Omental fat pad (tissue), 3 donors: ENCODE measurements at regions not wholly inside any gene's neighbourhood (a gene's known extent, or its start where the extent isn't known, plus 50 kb on each side); places are given as distances from the start of the nearest gene placed in this dataset.
"Not testable (repeated sequence)": the region's sequence is repeated elsewhere in the genome, so short reads cannot be mapped to it uniquely, and the experiment has no call there.

Source experiments
- ATAC-seq: fragments of 150-250 bp; one replicate; pipeline ENCODE4 v1.9.1; 2016; ENCODE audit warnings: mild to moderate bottlenecking, moderate library complexity; ENCODE audit not compliant: low FRiP score
- DNase-seq: peaks from one replicate; pipeline ENCODE4 v3.0.0-alpha.2; 2019; ENCODE audit warnings: low spot score
- CTCF ChIP-seq, 3 donors: fragments of 450-650 bp; IDR thresholded peaks; one replicate each; pipeline ENCODE4 v1.5.1; 2016 to 2017; ENCODE audit warnings: antibody characterized with exemption in 3 of 3, mild to moderate bottlenecking in 3 of 3, moderate library complexity in 2 of 3

GRCh38 chr1:56125316-56125715 is 454.0 kb downstream of the PLPP3 start:
- no peak for TF ChIP-seq CTCF (IDR thresholded peaks at IDR 0.05)
- no peak for DNase-seq
- no peak for ATAC-seq

- TF ChIP-seq CTCF (IDR thresholded peaks at IDR 0.05) = no peak
- no peak for ATAC-seq
These were observed 455.5 kb downstream of the PLPP3 start for GRCh38 chr1:56123826-56124225.

GRCh38 chr1:56123421-56123820 is 455.9 kb downstream of the PLPP3 start:
- no peak for TF ChIP-seq CTCF (IDR thresholded peaks at IDR 0.05)
- DNase-seq (no peak), ATAC-seq (no peak)

More at GRCh38 chr1:56123826-56124225, 455.5 kb downstream of the PLPP3 start:
- no peak for DNase-seq

DNA sequence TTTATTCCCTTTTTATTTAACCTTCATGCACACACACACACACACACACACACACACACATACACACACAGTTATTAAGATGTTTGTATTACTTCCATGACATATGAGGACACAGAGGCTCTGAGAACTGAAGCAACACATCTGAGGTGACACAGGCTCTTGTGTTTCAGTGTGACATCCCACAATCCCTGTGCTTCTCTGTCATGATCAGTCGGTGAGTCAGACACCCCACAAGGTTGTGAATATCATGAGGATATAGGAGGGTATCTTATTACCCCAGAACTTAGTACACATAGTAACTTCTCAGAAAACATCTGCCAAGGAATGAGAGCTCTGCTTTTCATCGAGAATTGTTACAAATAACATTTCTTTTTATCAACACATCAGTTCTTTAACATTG is 459.3 kb downstream of the PLPP3 start:
- DNase-seq (no peak), ATAC-seq (no peak)
- TF ChIP-seq CTCF (IDR thresholded peaks at IDR 0.05) = no peak

GRCh38 chr1:56118676-56119075 is 460.7 kb downstream of the PLPP3 start:
- DNase-seq, ATAC-seq: not testable (repeated sequence)

DNA sequence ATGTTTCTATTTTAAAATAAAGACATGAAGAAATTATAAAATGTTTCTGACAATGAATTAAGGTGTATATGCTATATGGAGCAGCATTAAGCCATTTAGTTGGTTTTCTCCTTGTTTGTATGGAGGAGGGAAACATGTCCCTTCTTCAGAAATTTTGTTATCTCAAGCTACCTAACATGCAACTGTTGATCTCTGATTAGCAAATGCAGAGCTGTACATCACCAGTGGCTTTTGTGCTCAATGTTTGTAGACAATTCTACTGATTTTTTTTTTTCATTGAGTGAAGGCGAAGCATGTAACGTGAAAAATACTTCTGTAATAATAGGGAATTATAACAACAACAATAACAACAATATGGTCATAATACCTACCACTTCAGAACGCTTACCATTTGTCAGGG is 463.7 kb downstream of the PLPP3 start:
- no peak for DNase-seq
- no peak for TF ChIP-seq CTCF (IDR thresholded peaks at IDR 0.05)
- no peak for ATAC-seq

DNA sequence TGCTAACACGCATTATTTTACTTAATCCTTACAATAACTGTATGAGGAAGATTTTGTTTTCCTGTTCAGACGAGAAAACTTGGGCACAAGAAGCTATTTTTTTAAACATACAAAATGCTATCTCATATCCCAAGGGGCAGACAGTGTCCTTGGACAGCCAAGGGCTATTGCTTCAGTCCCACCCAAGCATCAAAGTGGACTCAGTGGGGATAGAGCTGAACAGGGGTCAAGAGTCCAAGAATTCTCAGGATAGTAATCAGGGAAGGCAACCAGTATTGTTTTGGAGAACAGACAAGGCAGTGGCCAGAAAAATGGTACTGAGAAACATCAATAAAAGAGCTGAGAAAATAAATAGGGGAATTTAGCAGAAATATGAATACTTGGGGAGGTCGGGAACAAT is 465.7 kb downstream of the PLPP3 start:
- no peak for TF ChIP-seq CTCF (IDR thresholded peaks at IDR 0.05)
- no peak for ATAC-seq
- DNase-seq = no peak

GRCh38 chr1:56107275-56107638 is 472.1 kb downstream of the PLPP3 start:
- no peak for ATAC-seq
- no peak for TF ChIP-seq CTCF (IDR thresholded peaks at IDR 0.05)
- DNase-seq = no peak
